OCI-LY1 (cell line): ENCODE measurements at regions not wholly inside any gene's neighbourhood (a gene's known extent, or its start where the extent isn't known, plus 50 kb on each side); places are given as distances from the start of the nearest gene placed in this dataset.

ENCODE experiments used
- CTCF ChIP-seq: fragments of 200-600 bp; sonication (generic), shearing (Covaris generic); IDR thresholded peaks from 2 replicates; pipeline ENCODE4 v1.5.1; 2017; ENCODE audit warnings: mild to moderate bottlenecking, antibody characterized with exemption, low read length, moderate library complexity, mixed read lengths
- EZH2 ChIP-seq: fragments of 200-600 bp; sonication (generic), shearing (Covaris generic); IDR thresholded peaks from 2 replicates; pipeline ENCODE4 v1.8.0; 2017; ENCODE audit warnings: borderline replicate concordance, mixed run types, mild to moderate bottlenecking, antibody characterized with exemption, low read length, moderate library complexity, mixed read lengths

DNA sequence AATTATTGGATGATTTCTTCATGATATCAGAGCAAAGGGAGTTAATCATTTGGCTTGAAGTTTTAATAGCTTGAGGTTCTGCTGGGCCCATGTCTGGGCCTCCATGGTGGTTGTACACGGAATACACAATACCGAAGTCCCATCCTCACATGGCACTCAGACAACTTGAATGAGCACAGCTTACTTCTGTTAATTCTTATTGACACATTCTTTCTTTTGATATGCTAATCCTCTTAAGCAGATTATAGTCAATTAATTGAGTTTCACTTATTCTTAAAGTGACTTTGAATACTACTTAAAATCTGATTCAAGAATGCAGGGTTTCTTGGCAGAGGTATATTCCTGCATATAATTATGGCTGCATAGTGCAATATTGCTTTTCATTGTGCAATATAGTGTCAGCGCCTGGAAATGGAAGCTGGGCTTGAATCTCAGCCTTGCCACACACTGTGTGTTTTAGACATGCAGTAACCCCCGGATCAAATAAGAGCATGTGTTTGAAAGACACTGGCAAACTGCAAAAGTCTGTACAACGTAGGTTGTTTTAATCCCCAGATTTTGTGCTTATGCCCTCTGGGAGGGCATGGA lies 543.5 kb upstream of the ADARB2 start:
- TF ChIP-seq CTCF: no peak
- TF ChIP-seq EZH2: no peak
